GM10248 (cell line): ENCODE measurements at regions not wholly inside any gene's neighbourhood (a gene's known extent, or its start where the extent isn't known, plus 50 kb on each side); places are given as distances from the start of the nearest gene placed in this dataset.
"Not testable (repeated sequence)": the region's sequence is repeated elsewhere in the genome, so short reads cannot be mapped to it uniquely, and the experiment has no call there.

Source experiments
- CTCF ChIA-PET: fragments of 300-600 bp; sonication (Branson Sonifier 250); formaldehyde crosslinking; extraction: SDS; loops from one replicate; lab custom pipeline; 2021; ENCODE audit warnings: antibody characterized with exemption; lab: Yijun Ruan, JAX
- POLR2A ChIA-PET: fragments of 350-650 bp; sonication (Branson Sonifier 250); formaldehyde crosslinking; extraction: SDS; loops from one replicate; lab custom pipeline; 2020; ENCODE audit warnings: antibody characterized with exemption; lab: Yijun Ruan, JAX
- DNase-seq: peaks from one replicate; pipeline ENCODE4 v3.0.0; 2012; ENCODE audit errors: extremely low spot score
- CTCF ChIP-seq: IDR thresholded peaks from 2 replicates; pipeline ENCODE4 v1.5.1; 2012; ENCODE audit warnings: mild to moderate bottlenecking, low read depth; ENCODE audit errors: extremely low read depth, missing control alignments, control extremely low read depth

- DNase-seq = no peak
- CTCF ChIA-PET = no interaction called here
- POLR2A ChIA-PET = no interaction called here
- no peak for TF ChIP-seq CTCF
Measured at GRCh38 chr1:5129746-5130355, 475.4 kb downstream of the AJAP1 start.

GRCh38 chr1:5125208-5125607, 470.8 kb downstream of the AJAP1 start:
- no peak for DNase-seq
- CTCF ChIA-PET = interaction anchor here (1.1 kb wide), 1 partner anchor 15 kb away, joined by 5 read pairs; no protein-coding TSS in a partner anchor
- no peak for TF ChIP-seq CTCF
- POLR2A ChIA-PET = no interaction called here

GRCh38 chr1:5120559-5120958, 466.1 kb downstream of the AJAP1 start:
- ChIA-PET CTCF (no interaction called here), POLR2A (no interaction called here)
- DNase-seq = no peak
- TF ChIP-seq CTCF = no peak

- POLR2A ChIA-PET = no interaction called here
- DNase-seq = no peak
- TF ChIP-seq CTCF = no peak
- CTCF ChIA-PET = no interaction called here
Measured at GRCh38 chr1:5119366-5120234, 465.2 kb downstream of the AJAP1 start.

- DNase-seq, POLR2A ChIA-PET, CTCF ChIA-PET: not testable (repeated sequence)
Measured at GRCh38 chr1:5118771-5119170, 464.4 kb downstream of the AJAP1 start.

- CTCF ChIA-PET, POLR2A ChIA-PET, DNase-seq: not testable (repeated sequence)
Measured at GRCh38 chr1:5118292-5118691, 463.9 kb downstream of the AJAP1 start.

GRCh38 chr1:5111581-5111980, 457.2 kb downstream of the AJAP1 start:
- no peak for DNase-seq
- ChIA-PET CTCF (interaction anchor here (0.8 kb wide), 1 partner anchor 40 kb away, joined by 3 read pairs; no protein-coding TSS in a partner anchor), POLR2A (no interaction called here)
- no peak for TF ChIP-seq CTCF
